Heart left ventricle (tissue), 13 donors: ENCODE measurements at regions not wholly inside any gene's neighbourhood (a gene's known extent, or its start where the extent isn't known, plus 50 kb on each side); places are given as distances from the start of the nearest gene placed in this dataset.

Experiments used
- POLR2A ChIP-seq, 2 donors: fragments of 450-650 bp; IDR thresholded peaks; one replicate each; pipeline ENCODE4 v1.6.1; 2017; ENCODE audit warnings: antibody characterized with exemption in 2 of 2, mild to moderate bottlenecking in 2 of 2, moderate library complexity in 2 of 2
- TF ChIP-seq, protein P1 (sequence below), 12 donors: fragments of 200-600 bp; sonication (generic) in 4 of 12; IDR thresholded peaks; one replicate each; pipeline versions ENCODE4 v1.5.0 to v1.8.0; 2018 to 2022; ENCODE audit warnings: antibody characterized with exemption in 12 of 12, mild to moderate bottlenecking in 5 of 12
- donor health status: ischemic (EF 13 %, LVEDD 7.1; RV severe dilation, severe dysfunction).
- donor health status: DM: no; HTN: yes; CAD: no.
- donor health status: DM: no; HTN: no; CAD: no.
- donor health status: ischemic (EF 25% LVEDD 6.9; RV normal size, moderate dysfunction).
- donor health status: ischemic (EF 25% LVEDD 5.7; RV mildly dilated, moderate dysfunction).
- donor health status: ischemic (EF 35%, LVEDD 5.7; RV mildly dilated, moderate dysfunction).
- donor health status: nonischemic (EF 11% LVEDD 7.7; RV severe dilation, severe dysfunction).
- donor health status: DM: yes; HTN: yes; CAD: no.
- donor health status: PGD.
- donor health status: ischemic (EF 29% LVEDD 5.4; RV normal size, mild dysfunction).
- donor health status: nonischemic (EF 23%, LVEDD 6.1; RV moderate dilation, normal function).

DNA sequence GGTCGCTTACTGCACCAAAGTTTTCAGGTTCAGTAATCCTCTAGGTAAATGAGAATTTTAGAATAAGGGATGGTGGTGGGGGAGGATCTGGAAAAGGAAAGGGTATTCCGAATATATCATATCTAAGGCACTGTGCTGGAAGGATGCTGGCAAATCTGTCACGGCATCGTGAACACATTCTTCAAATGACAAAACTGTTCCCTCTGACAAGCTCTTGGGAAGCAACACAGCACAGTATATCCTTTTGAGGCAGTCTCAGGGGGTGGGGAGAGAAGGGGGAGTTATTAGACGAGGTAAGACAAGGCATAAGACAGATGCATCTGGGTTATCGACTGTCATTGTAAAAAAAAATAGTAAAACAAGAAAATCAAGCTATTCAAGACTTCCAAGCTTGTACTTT, 289.6 kb upstream of the LRRN1 start:
- TF ChIP-seq, protein P1, sequence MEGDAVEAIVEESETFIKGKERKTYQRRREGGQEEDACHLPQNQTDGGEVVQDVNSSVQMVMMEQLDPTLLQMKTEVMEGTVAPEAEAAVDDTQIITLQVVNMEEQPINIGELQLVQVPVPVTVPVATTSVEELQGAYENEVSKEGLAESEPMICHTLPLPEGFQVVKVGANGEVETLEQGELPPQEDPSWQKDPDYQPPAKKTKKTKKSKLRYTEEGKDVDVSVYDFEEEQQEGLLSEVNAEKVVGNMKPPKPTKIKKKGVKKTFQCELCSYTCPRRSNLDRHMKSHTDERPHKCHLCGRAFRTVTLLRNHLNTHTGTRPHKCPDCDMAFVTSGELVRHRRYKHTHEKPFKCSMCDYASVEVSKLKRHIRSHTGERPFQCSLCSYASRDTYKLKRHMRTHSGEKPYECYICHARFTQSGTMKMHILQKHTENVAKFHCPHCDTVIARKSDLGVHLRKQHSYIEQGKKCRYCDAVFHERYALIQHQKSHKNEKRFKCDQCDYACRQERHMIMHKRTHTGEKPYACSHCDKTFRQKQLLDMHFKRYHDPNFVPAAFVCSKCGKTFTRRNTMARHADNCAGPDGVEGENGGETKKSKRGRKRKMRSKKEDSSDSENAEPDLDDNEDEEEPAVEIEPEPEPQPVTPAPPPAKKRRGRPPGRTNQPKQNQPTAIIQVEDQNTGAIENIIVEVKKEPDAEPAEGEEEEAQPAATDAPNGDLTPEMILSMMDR (IDR thresholded peaks at IDR 0.05): no peak
- TF ChIP-seq POLR2A (IDR thresholded peaks at IDR 0.05): no peak
